GM18520 (cell line): ENCODE measurements at regions not wholly inside any gene's neighbourhood (a gene's known extent, or its start where the extent isn't known, plus 50 kb on each side); places are given as distances from the start of the nearest gene placed in this dataset.

Experiments used
- ATAC-seq: cut with Tn5 transposase; IDR thresholded peaks from one replicate; pipeline ENCODE4 v1.9.1; 2021; ENCODE audit not compliant: unreplicated experiment

DNA sequence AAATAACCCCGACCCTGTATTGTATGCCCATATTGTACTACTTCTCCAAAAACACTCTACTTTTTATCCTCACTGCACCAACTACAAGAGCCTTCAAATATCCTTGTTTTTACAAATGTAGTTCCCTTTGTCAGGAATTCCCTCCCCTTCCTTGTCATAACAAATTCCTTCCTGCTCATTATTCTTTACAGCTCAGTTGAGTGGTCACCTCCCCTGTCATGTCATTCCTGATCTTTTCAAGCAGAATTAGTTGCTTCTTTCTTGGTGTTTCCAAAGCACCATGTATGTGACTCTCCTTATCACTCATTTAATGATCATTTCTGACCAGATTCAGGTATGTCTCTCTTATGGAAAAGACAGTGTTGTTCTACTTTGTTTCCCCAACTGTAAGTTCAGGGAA is 194.2 kb upstream of the SMC2 start:
- no peak for ATAC-seq

DNA sequence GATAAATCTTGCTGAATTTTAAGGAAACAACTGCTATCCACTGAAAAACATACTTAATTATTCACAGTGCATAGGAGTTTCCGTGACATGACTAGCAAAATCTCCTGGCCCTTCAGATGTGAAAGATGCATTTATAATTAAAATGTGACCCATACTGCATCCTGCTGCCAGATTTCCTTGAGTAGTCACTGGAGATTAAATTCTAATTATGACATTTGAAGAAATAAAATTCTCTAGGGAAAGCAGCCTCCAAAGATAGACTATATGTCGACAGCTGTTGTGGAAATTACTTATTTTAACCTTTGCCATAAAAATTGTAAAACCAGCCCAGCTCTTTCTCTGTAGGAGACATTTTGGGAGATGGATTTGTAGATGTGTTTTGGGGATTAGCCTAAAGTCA is 193.6 kb upstream of the SMC2 start:
- ATAC-seq, result no peak

DNA sequence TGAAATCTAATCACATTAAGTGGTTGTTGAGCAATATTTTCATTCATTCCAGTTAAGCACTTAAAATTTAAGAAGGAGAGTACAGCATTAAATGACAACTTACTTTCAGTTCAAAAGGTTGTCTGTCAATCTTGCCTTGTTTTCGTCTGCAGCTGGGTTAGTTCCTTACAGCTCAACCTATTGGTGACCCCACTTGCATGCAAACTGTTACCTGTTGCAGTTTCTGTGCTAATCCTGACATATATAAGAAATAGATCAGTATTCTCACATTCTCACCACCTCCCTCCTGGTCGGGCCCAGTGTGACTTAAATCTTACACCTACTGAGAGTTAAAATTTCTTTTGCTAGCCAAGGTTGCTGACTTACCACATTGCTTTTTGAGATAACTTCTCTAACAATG is 191.8 kb upstream of the SMC2 start:
- peak; percentile 71 for ATAC-seq

DNA sequence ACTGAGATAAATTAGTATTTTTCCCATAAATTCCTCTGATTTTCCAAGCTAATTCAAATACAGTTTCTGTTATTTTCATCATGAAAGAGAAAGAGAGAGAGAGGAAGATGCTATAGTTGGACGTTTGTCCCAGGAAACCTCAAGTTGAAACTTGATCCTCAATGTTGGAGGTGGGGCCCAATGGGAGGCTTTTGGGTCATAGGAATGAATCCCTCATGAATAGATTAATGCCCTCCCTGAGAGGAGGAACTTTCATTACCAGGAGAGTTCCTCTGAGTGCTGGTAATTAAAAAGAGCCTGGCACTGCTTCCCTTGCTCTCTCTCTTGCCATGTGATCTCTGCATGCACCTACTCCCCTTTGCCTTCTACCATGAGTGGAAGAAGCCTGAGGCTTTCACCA is 189.9 kb upstream of the SMC2 start:
- ATAC-seq, result no peak

DNA sequence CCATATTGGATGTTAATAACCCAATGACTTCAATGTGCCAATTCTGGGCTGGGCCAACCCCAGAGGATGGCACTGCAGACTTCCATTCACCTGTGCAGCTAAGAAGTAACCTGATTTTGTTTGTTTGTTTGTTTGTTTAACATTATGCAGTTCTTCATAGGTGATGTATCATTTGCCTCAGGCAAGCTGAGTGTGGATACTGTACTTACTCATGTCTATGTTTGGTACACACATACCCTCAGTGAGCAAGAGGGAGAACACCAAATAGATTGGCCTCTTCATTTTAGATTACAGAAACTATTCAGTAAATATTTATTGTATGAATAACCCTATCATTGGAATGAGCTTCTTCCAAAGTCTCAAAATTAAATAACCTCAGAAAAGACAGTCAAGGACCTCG is 180.2 kb upstream of the SMC2 start:
- ATAC-seq, result no peak

DNA sequence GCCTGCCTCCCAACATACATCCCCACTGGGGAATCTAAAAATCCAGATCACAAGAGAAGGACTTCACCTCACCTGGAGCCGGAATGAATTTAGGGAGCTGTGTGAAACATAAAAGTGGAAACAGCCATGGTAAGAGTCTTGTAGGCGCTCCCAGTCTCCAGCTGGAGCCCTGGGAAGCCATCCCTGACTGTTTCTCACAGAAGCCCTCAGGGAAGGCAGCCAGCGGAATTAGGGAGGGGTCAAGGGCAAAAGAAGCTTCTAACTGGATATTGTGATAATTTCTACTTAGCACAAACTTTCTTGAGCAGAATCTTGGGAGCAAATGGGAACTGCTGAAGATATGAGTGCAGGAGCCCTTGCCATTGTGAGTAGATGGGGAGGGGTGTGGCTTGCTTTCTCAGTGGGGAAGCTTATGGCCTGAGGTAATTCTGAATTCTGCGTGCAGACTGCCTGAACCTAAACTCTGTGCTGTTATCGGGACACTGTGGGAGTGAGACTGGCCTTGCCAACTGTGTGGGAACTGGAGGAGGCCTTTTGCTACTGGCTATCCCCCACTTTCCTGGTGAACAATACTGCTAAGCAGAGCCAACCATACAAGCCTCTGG is 174.4 kb upstream of the SMC2 start:
- ATAC-seq, result no peak

DNA sequence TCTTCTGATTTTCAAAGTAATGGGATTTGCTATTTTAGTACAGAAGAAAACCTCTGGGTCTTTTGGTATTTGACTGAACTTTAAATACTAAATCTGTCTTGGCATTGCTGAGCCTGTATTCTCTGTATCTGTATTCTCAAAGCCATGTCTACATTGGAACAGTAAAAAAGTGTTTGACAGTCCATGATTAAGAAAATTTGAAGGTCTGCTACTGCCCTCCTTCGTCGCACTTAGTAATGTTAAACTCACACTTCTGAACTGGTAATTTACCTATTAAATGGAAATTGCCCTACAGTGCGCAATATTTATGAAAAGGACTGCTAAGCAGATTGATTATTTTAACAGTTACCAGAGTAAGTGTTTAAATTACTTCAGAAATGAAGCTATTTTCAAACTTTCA is 165.7 kb upstream of the SMC2 start:
- no peak for ATAC-seq

DNA sequence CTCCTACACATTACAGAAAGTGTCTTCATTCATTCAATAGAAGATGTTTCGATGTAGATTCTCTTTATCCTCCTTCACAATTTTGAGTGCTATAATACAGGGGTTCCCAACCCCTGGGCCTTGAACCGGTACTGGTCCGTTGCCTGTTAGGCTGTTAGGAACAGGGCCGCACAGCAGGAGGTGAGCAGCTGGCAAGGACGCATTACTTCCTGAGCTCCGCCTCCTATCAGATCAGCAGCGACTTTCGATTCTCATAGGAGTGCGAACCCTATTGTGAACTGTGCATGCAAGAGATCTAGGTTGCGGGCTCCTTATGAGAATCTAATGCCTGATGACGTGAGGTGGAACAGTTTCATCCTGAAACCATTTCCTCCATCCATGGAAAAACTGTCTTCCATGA is 153.0 kb upstream of the SMC2 start:
- ATAC-seq, result no peak

DNA sequence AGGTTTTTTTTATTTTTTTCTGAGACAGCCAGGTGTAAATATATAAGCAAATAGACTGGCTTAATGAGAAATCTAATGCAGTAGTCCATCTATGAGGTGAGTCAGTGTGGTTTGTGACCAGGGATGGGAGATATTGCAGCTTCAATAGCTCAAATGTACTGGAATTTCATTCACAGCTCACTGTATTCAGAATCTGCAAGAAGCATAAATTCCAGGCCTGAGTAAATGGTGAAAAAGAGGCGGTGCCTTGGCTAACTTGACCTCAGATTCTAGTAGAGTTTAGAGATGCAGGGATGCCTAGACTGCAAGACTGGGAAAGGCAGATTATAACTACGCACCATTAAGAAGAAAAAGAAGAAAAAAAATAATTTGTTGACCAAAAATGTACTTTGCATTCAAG is 151.9 kb upstream of the SMC2 start:
- no peak for ATAC-seq

DNA sequence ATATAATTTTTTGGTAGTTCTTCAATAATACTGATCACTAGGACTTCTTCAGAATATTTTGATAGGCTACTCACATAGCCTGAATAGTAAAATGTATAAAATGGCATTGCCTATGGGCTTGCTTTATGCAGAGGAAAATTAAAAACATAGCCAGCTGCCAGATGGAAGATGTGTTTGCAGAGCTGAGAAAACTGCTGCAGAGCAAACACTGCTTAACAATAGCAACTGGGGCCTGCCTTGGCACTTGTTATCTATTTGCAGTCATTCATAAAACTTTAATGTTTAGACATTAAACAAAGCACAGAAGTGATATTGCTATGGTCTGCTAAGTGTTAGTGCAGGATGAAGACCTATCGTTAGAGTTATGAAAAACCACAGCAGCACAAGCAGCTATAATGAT is 151.5 kb upstream of the SMC2 start:
- ATAC-seq, result no peak

DNA sequence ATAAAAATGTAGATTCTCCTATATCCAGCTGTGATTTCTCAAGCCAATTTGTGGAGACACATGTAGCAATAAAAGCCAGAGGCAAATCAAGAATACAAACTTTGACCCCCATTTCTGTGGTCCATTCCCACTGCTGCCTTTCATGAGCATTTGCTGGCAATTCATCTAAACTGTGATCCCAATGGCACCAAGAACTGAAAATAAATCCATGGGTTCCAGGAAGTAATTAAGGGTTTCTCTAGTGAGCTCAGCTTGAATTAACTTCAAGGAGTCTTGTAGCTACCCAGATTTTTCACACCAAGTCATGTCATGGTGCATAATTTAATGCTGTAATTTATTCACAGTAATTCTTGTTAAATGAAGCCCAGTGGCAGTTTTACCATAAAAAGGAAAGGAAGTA is 145.0 kb upstream of the SMC2 start:
- no peak for ATAC-seq

DNA sequence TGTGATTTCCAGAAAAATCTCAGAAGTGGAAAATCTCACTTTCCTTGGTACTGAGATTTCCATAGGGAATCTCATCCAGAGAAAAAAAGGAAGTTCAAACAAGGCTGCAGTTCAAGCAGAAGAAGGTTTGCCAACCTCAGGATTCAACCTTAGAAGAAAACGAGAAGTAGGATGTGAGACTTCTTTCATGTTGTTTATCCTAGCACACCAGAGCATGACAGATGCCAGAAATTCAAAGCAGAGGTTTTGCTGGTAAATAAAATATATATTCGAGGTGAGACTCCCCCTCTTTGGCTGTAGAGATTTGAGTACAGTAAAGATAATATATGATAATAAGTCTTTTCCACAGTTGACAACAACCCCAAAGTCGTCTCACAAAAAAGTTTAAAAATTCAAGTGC is 116.9 kb upstream of the SMC2 start:
- ATAC-seq, result no peak

DNA sequence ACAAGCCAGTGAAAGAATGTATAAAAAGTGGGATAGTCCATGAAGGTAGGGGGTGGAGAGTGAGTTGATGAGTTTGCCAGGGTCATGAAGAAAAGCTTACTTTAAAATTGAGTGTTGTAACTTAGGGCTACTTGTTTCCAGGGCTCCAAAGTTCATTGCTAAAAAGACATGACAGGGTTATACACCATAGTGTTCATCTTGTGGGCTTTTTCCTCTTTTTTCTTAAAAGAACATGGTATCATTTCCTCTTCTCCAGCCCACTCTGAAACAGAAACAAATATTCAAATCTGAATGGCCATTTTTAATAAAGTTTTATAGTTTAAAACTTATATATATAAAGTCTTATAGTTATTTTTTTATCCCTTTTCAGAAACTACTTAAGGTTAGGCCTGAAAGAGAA is 115.7 kb upstream of the SMC2 start:
- ATAC-seq, result no peak

DNA sequence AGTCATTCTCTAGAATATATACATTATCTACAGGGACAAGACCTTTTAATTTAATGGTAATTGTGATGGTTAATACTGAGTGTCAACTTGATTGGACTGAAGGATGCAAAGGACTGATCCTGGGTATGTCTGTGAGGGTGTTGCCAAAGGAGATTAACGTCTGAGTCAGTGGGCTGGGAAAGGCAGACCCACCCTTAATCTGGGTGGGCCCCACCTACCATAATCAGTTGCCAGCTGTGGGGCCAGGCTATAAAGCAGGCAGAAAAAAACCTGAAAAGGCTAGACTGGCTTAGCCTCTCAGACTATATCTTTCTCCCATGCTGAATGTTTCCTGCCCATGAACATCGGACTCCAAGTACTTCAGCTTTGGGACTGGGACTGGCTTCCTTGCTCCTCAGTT is 112.2 kb upstream of the SMC2 start:
- ATAC-seq, result no peak

DNA sequence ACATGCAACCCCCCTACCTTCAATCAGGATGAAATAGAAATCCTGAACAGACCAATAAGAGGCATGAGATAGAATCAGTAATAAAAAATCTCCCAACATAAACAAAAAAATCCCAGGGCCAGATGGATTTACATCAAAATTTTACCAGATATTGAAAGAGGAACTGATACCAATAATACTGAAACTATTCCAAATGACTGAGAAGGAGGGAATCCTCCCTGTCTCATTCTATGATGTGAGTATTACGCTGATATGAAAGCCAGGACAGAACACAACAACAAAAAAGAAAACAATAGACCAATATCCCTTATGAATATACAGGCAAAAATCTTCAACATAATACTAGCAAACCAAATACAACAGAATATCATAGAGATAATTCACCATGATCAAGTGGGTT is 109.0 kb upstream of the SMC2 start:
- no peak for ATAC-seq

DNA sequence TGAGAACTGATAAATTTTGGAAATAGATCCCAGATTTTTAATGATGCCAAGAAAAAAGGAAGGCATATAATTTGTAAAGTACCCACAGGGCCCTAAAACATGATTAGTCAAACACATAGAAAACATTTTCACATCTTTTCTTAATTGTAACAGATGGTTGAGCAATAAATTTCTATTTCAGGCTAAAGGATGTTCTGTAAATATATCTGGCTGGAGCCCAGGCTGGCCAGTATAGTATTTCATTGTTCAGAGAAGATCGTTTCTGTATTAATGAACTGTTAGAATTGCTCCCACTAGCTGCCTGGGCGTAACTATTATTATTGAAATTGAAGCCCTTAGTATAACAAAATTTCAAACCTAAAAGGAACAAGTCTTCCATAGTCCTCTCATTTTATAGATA is 105.3 kb upstream of the SMC2 start:
- ATAC-seq, result no peak

DNA sequence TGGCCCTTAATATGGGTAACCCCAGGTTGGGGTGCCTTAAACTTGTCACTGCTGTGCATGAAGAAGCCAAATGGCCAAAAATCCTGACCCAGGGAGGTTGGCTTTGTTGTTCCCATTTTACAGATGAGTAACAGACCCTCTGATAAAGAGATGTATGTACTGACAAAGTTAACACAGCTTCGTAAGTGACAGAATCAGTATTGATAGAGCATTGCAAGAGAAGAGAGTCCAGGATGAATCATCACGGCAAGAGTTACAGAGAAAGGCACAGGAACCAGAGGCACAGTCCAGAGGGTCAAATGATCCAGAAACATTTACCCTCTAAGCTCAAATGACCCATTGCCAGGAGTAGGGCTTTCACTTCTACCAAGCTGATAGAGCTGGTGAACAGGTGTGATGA is 103.8 kb upstream of the SMC2 start:
- no peak for ATAC-seq

DNA sequence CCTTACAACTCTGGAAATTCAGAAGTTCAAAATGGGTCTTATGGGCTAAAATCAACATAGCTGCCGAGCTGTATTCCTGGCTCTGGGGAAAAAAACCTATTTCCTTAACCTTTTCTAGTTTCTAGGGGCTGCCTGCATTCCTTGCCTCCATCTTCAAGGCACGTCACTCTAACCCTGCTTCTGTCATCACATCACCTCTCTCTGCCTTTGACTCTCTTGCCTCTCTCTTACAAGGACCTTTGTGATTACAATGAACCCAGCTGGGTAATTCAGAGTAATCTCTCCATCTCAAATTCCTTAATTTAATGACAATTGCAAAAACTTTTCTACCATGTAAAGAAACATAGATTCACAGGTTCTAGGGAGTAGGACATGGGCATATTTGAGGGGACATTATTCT is 103.1 kb upstream of the SMC2 start:
- ATAC-seq, result no peak

DNA sequence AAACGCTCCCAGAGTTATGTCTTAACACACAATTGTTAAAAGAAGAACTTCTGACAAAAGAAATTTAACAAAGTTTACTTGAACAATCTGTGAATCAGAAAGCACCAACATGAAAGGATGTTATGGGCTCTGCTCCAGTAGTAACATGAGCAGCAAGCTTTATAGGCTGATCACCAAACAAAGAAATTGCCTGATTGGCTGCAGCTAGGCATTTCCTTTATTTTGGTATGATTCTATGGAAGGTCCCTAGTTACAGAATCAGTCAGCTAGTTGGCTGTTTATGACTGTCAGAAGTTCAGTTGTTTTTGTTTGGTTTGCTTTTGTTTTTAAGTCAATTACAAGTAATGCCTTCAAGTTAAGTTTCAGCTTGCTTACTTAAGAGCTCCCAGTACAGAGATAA is 102.4 kb upstream of the SMC2 start:
- peak; percentile 85 for ATAC-seq

DNA sequence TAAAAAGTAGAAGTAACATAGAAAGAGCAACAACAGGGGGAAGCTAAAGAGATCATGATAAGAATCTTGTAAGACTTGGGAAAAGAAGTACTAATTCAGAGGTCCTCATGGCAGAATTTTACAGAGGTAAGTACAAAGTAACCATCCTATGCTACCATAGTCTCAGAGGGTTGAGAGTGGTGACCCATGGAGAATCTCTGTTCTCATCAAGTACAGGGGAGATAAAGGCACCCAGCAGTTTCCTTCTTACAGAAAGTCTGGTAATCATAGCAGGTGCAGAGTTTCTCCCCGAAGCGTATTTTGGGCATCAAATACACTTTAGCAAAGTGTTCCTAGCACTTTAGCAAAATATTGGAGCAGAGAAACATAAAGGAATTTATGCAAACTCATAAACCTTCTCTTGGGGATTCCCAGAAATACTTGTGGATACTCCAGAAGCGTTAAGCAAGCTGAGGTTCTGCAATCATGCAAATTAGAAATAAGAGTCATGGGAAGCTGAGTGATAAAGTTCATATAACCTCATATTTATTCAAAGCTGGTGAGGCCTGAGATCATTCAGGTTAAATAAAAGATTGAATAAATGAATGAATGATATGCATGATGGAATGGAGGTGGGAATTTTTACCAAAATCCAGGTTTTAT is 101.0 kb upstream of the SMC2 start:
- ATAC-seq, result no peak

DNA sequence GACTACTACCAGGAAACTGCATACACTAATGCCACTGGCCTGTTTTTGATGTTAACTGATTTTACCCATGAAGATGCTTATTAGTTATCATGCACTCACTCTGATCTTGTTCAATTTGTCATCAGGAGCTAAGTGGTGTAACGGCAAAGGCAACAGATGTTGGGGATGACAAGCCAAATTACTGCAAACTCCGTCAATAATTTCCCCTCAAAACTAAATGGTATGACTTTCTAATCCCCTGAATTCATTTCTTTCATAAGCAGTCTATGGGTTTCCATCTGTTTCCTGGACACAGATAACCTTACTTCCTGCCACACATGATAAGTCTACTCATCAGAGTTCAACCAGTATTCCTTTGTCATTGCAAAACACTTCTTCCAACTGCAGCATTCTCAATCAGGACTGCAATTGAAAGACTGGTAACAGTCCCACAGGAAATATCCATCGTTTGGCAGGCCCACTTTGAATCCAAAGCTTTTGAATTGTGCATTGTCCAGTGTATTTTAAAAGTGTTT is 96.2 kb upstream of the SMC2 start:
- no peak for ATAC-seq

DNA sequence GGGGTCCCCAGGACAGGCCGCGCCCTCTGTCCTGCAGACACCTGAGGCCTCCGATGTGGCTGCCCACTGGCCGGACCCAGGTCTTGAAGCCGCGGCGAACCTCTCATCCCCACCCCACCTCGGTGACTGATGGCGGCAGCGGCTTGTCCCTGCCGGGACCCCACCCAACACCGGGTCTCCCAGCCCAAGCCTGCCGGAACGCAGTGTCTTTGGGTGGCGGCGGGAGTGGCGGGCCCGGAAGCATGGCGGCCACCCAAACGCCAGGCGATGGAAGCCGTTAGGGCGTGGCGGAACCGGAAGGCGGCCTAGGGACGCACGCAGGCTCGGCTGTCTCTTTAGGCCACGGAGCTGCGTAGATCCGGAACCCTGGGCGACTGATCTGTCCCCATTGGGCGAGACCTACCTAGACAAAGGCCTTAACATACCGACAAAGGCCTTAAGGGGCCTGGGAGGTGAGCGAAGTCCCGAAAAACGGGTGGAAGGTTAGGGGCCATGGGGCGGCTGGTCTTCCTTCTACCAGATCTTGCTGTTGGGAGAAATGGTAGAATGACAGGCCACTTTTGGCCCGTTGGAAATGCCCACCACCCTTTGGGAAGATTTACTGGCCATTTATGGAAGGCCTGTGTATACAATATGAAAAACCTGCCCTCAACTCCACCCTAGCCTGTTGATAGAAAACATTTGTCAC is 94.6 kb upstream of the SMC2 start:
- ATAC-seq, result no peak

DNA sequence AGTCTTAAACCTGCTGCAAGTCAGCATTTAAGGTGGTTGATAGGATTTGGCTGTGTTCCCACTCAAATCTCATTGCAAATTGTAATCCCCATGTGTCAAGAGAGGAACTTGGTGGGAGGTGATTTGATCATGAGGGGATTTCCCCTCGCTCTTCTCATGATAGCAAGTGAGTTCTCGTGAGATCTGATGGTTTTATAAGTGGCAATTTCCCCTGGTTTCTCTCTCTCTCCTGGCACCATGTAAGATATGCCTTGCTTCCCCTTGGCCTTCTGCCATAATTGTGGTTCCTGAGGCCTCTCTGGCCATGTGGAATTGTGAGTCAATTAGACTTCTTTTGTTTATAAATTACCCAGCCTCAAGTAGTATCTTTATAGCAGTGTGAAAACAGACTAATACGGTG is 84.3 kb upstream of the SMC2 start:
- no peak for ATAC-seq
